Skeletal muscle tissue (tissue), 3 donors: ENCODE measurements at regions not wholly inside any gene's neighbourhood (a gene's known extent, or its start where the extent isn't known, plus 50 kb on each side); places are given as distances from the start of the nearest gene placed in this dataset.
"Not testable (repeated sequence)": the region's sequence is repeated elsewhere in the genome, so short reads cannot be mapped to it uniquely, and the experiment has no call there.

Experiments
- H3K27ac ChIP-seq: one replicate; pipeline ENCODE4 v1.7.0; 2013; ENCODE audit warnings: mild to moderate bottlenecking, low read depth, low read length, inconsistent platforms
- H3K27me3 ChIP-seq, 3 donors: one replicate each; pipeline ENCODE4 v1.7.0; 2013; ENCODE audit warnings: low read length in 3 of 3; ENCODE audit not compliant: control insufficient read depth in 3 of 3, insufficient read depth in 3 of 3
- H3K36me3 ChIP-seq, 3 donors: one replicate each; pipeline ENCODE4 v1.7.0; 2013; ENCODE audit warnings: low read length in 3 of 3; ENCODE audit not compliant: control insufficient read depth in 3 of 3, insufficient read depth in 3 of 3
- H3K4me1 ChIP-seq, 3 donors: one replicate each; pipeline ENCODE4 v1.7.0; 2013; ENCODE audit warnings: low read length in 3 of 3, mild to moderate bottlenecking in 3 of 3; ENCODE audit not compliant: control insufficient read depth in 3 of 3, insufficient read depth in 3 of 3
- H3K4me3 ChIP-seq, 3 donors: one replicate each; pipeline ENCODE4 v1.7.0; 2013; ENCODE audit warnings: low read length in 3 of 3
- H3K9ac ChIP-seq, 3 donors: one replicate each; pipeline ENCODE4 v1.7.0; 2013; ENCODE audit warnings: low read length in 3 of 3, mild to moderate bottlenecking in 3 of 3, moderate library complexity in 2 of 3, low read depth in 1 of 3
- H3K9me3 ChIP-seq, 3 donors: one replicate each; pipeline ENCODE4 v1.7.0; 2013; ENCODE audit warnings: low read length in 3 of 3; ENCODE audit not compliant: control insufficient read depth in 3 of 3
- donor health status: Osteomylitis.

DNA sequence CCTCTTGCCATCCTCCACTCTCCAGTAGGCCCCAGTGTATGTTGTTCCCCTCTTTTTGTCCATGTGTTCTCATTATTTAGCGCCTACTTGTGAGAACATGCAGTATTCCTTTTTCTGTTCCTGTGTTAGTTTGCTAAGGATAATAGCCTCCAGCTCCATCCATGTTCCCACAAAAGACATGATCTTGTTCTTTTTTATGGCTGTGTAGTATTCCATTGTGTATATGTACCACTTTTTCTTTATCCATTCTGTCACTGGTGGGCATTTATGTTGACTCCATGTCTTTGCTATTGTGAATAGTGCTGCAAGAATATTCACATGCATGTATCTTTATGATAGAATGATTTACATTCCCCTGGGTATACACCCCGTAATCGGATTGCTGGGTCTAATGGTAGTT, 171.8 kb upstream of the TPM1 start:
- not testable (repeated sequence) for H3K27me3 ChIP-seq, H3K36me3 ChIP-seq, H3K27ac ChIP-seq, H3K4me3 ChIP-seq, H3K9ac ChIP-seq, H3K9me3 ChIP-seq, H3K4me1 ChIP-seq

DNA sequence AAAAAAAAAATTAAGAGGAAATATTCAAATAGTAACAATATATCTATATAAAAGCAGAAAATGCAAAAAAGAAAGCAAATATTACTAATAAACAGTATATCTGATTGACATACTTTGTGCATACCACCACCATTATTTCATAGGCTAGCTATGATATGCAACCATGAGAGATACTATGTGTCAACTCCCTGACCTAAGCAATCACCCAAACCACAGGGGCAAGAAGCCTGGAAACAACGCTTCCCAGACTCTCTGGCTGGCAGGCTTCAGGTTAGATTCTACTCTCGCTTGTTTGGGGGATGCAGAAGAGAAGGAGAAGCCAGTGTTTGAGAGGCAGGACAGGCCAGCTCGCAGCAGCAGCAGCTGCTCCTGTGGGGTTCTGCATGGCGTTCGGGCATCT, 169.3 kb upstream of the TPM1 start:
- no peaks in the 10 kb centered on the region for H3K4me1 ChIP-seq
- peaks cover 0 to 7% (median 0%) of the 10 kb centered on the region in 3 donors for H3K27me3 ChIP-seq
- no peak overlapping the region for H3K9ac ChIP-seq
- no peaks in the 10 kb centered on the region for H3K9me3 ChIP-seq
- no peak overlapping the region for H3K27ac ChIP-seq
- no peak overlapping the region for H3K4me3 ChIP-seq
- no peaks in the 10 kb centered on the region for H3K36me3 ChIP-seq

- H3K27me3 ChIP-seq, result peaks cover 0 to 7% (median 0%) of the 10 kb centered on the region in 3 donors
- H3K9ac ChIP-seq, result no peak overlapping the region
- no peaks in the 10 kb centered on the region for H3K4me1 ChIP-seq
- H3K36me3 ChIP-seq, result no peaks in the 10 kb centered on the region
- no peak overlapping the region for H3K4me3 ChIP-seq
- no peak overlapping the region for H3K27ac ChIP-seq
- no peaks in the 10 kb centered on the region for H3K9me3 ChIP-seq
These were observed 168.5 kb upstream of the TPM1 start for GRCh38 chr15:62874064-62874463.

DNA sequence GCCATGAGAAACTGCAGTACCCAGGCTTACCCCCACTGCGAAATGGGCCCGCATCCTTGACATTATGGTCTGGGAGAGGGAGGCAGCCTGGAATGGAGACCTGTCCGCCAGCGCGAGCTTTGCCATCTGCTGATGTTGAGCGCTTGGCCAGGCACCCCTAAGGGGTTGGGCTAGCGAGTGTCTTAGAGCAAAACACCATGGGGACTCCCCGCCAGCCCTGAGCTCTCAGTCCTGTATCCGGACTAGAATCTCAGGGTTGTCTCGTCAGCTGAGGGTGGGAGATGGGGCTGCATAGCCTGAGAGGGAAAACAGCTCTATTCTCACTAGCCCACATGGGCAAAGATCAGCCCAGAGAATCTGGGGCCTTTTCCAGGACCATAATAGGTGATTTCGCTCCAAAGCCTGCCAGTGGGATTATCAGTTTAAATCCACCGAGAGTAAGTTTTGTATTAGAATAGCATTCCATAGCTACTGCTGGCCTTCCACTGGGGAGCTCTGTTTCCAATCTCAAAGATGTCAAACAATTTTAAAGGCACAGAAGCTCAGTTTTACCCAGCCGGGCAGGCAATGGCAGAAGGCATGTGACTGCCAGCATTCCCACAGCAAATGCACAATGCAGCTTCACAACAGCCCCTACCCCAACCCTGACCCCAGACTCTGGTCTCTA, 167.5 kb upstream of the TPM1 start:
- Histone ChIP-seq H3K27me3 (peaks cover 0 to 7% (median 0%) of the 10 kb centered on the region in 3 donors), H3K9me3 (no peaks in the 10 kb centered on the region), H3K4me3 (no peak overlapping the region), H3K27ac (no peak overlapping the region), H3K9ac (no peak overlapping the region), H3K4me1 (peaks cover 0 to 2% (median 0%) of the 10 kb centered on the region in 3 donors), H3K36me3 (no peaks in the 10 kb centered on the region)

DNA sequence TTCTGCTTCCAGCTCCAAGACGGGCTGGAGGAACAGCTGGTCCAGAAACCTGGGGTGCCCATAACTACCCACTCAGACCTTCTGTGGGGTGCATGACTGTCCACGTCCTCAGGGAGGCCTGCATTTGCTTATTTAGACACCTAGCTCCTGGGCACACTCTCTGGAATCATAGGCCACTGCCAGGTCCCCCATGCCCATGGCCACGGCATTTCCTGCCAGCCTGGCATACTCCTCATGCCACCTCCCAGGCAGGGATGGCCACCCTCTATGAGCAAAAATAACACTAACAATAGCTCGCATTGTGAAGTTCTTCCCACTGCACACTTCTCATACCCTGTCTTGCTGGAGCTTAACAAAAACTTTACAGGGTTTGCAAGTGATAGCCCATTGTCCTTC, 166.9 kb upstream of the TPM1 start:
- Histone ChIP-seq H3K4me3 (no peak overlapping the region), H3K36me3 (no peaks in the 10 kb centered on the region), H3K27me3 (peaks cover 0 to 7% (median 0%) of the 10 kb centered on the region in 3 donors), H3K4me1 (peaks cover under 1 to 2% (median 1%) of the 10 kb centered on the region in 3 donors), H3K27ac (no peak overlapping the region), H3K9me3 (no peaks in the 10 kb centered on the region), H3K9ac (no peak overlapping the region)

DNA sequence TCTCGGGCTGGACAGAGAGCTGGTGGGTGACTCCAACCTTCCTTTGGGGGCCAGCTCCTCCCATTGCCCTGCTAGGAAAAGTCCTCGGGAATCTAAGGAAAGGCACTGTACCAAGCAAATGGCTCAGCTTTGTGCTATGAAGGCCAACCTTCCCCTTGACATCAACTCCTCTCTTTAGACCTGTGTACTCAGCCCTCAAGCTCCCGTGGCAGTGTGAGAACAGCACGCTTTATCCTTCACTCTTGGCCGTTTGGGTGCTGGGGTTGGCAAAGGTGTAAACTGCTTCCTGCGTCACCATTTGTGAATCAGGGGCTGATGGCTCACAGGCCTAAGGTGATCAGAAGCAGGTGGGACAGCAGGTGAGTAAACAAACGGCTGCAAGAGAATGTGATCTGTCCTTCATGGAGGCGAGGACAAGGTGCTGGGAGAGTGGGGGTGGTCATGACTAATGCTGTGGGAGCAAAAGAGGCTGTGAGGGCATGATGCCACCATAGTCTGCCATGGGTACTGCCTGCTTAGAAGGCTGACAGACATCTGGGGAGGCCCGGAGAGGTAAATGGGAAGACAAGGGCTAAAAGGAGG, 165.2 kb upstream of the TPM1 start:
- Histone ChIP-seq H3K27ac (no peak overlapping the region), H3K4me1 (peaks cover 5 to 8% (median 6%) of the 10 kb centered on the region in 3 donors), H3K9me3 (no peaks in the 10 kb centered on the region), H3K4me3 (no peak overlapping the region), H3K36me3 (no peaks in the 10 kb centered on the region), H3K27me3 (peaks cover 0 to 7% (median 0%) of the 10 kb centered on the region in 3 donors), H3K9ac (no peak overlapping the region)

GRCh38 chr15:62878070-62878469, 164.5 kb upstream of the TPM1 start:
- H3K36me3 ChIP-seq, result no peaks in the 10 kb centered on the region
- no peak overlapping the region for H3K27ac ChIP-seq

DNA sequence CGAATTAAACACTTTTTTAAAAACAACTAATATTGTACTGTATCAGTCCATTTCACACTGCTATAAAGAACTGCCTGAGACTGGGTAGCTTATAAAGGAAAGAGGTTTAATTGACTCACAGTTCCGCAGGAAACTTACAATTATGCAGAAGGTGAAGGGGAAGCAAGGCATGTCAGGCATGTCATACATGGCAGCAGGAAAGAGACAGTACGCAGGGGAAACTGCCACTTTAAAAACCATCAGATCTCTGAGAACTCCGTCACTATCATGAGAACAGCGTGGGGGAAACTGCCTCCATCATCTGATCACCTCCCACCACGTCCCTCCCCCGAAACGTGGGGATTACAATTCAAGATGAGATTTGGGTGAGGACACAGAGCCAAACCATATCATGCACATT, 162.8 kb upstream of the TPM1 start:
- Histone ChIP-seq H3K27me3 (peaks cover 0 to 4% (median 3%) of the 10 kb centered on the region in 3 donors), H3K36me3 (no peaks in the 10 kb centered on the region), H3K4me3 (no peak overlapping the region), H3K9me3 (no peaks in the 10 kb centered on the region), H3K4me1 (peaks cover 5 to 8% (median 6%) of the 10 kb centered on the region in 3 donors), H3K27ac (no peak overlapping the region), H3K9ac (no peak overlapping the region)

More at GRCh38 chr15:62878070-62878469, 164.5 kb upstream of the TPM1 start:
- Histone ChIP-seq H3K4me1 (peaks cover 5 to 8% (median 6%) of the 10 kb centered on the region in 3 donors), H3K9me3 (no peaks in the 10 kb centered on the region), H3K27me3 (peaks cover 0 to 7% (median under 1%) of the 10 kb centered on the region in 3 donors), H3K9ac (no peak overlapping the region), H3K4me3 (no peak overlapping the region)

DNA sequence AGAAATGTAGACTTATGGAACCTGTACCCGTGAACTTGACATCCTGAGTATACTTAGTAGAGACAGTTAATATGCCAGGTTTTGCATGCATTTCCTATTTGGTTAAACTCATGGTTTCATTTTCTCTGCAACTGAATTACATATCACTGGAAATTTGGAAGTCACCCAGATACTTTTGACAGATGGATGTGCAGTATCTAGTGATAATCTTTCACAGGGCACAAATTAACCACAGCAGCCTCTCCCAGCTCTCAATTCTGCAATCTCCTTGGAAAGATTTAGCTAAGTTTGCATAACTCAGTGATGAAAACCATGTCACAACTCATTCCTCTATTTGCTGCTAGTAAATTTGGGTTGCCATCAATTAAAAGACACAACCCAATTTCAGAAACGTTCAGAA, 162.3 kb upstream of the TPM1 start:
- H3K9me3 ChIP-seq, result no peaks in the 10 kb centered on the region
- no peak overlapping the region for H3K4me3 ChIP-seq
- no peaks in the 10 kb centered on the region for H3K36me3 ChIP-seq
- H3K4me1 ChIP-seq, result peaks cover 5 to 8% (median 6%) of the 10 kb centered on the region in 3 donors
- H3K27ac ChIP-seq, result no peak overlapping the region
- peaks cover 0 to 3% (median 3%) of the 10 kb centered on the region in 3 donors for H3K27me3 ChIP-seq
- no peak overlapping the region for H3K9ac ChIP-seq

- Histone ChIP-seq H3K4me1 (peaks cover 5 to 8% (median 6%) of the 10 kb centered on the region in 3 donors), H3K36me3 (no peaks in the 10 kb centered on the region), H3K9me3 (no peaks in the 10 kb centered on the region), H3K27ac (no peak overlapping the region), H3K9ac (no peak overlapping the region), H3K27me3 (peaks cover 0 to 3% (median 3%) of the 10 kb centered on the region in 3 donors), H3K4me3 (no peak overlapping the region)
These were observed 161.5 kb upstream of the TPM1 start for GRCh38 chr15:62881056-62881455.
